Parathyroid adenoma (tissue), 2 donors: ENCODE measurements at regions not wholly inside any gene's neighbourhood (a gene's known extent, or its start where the extent isn't known, plus 50 kb on each side); places are given as distances from the start of the nearest gene placed in this dataset.

Source experiments
- H2AFZ ChIP-seq: fragments of 300-600 bp; sonication (generic); one replicate; pipeline ENCODE4 v1.7.0; 2017; ENCODE audit warnings: antibody characterized with exemption, mild to moderate bottlenecking
- H3K27ac ChIP-seq: fragments of 300-600 bp; sonication (generic); one replicate; pipeline ENCODE4 v1.7.0; 2017
- H3K27me3 ChIP-seq: fragments of 300-600 bp; sonication (generic); one replicate; pipeline ENCODE4 v1.7.0; 2017; ENCODE audit warnings: low read length; ENCODE audit not compliant: control insufficient read depth, insufficient read depth
- H3K36me3 ChIP-seq: fragments of 300-600 bp; sonication (generic); one replicate; pipeline ENCODE4 v1.7.0; 2017; ENCODE audit warnings: low read length; ENCODE audit not compliant: control insufficient read depth, insufficient read depth
- H3K4me1 ChIP-seq: fragments of 300-600 bp; sonication (generic); one replicate; pipeline ENCODE4 v1.7.0; 2017; ENCODE audit warnings: control low read depth
- H3K4me2 ChIP-seq: fragments of 300-600 bp; sonication (generic); one replicate; pipeline ENCODE4 v1.7.0; 2017; ENCODE audit warnings: low read length
- H3K4me3 ChIP-seq: fragments of 300-600 bp; sonication (generic); one replicate; pipeline ENCODE4 v1.7.0; 2017; ENCODE audit warnings: low read depth, low read length
- H3K79me2 ChIP-seq: fragments of 300-600 bp; sonication (generic); one replicate; pipeline ENCODE4 v1.7.0; 2017; ENCODE audit warnings: control low read depth
- H3K9ac ChIP-seq: fragments of 300-600 bp; sonication (generic); one replicate; pipeline ENCODE4 v1.7.0; 2017; ENCODE audit warnings: mild to moderate bottlenecking
- H3K9me3 ChIP-seq: fragments of 300-600 bp; sonication (generic); one replicate; pipeline ENCODE4 v1.7.0; 2017; ENCODE audit warnings: low read length; ENCODE audit not compliant: control insufficient read depth
- CTCF ChIP-seq: fragments of 300-600 bp; sonication (generic); IDR thresholded peaks from one replicate; pipeline ENCODE4 v1.7.0; 2017; ENCODE audit warnings: antibody characterized with exemption, mild to moderate bottlenecking
- donor health status: primary hyperparathyroidism.

- Histone ChIP-seq H3K36me3 (no peaks in the 10 kb centered on the region), H3K4me3 (no peak overlapping the region), H3K79me2 (no peaks in the 10 kb centered on the region), H3K27ac (no peak overlapping the region), H3K4me1 (no peaks in the 10 kb centered on the region), H3K27me3 (no peaks in the 10 kb centered on the region), H3K4me2 (no peak overlapping the region), H3K9me3 (no peaks in the 10 kb centered on the region), H2AFZ (no peak overlapping the region), H3K9ac (no peak overlapping the region)
- TF ChIP-seq CTCF, result no peak
Observed at GRCh38 chr18:60577457-60577856, 204.9 kb upstream of the MC4R start.

- Histone ChIP-seq H3K4me1 (no peaks in the 10 kb centered on the region), H3K36me3 (no peaks in the 10 kb centered on the region), H3K27ac (no peak overlapping the region), H3K9ac (no peak overlapping the region), H3K4me2 (no peak overlapping the region), H3K27me3 (no peaks in the 10 kb centered on the region), H2AFZ (no peak overlapping the region), H3K4me3 (no peak overlapping the region), H3K9me3 (no peaks in the 10 kb centered on the region), H3K79me2 (no peaks in the 10 kb centered on the region)
- TF ChIP-seq CTCF, result no peak
Observed at GRCh38 chr18:60585670-60586069, 213.1 kb upstream of the MC4R start.

- no peak overlapping the region for H3K27ac ChIP-seq
- H3K79me2 ChIP-seq, result no peaks in the 10 kb centered on the region
- no peaks in the 10 kb centered on the region for H3K27me3 ChIP-seq
- no peak overlapping the region for H3K4me2 ChIP-seq
- H3K9me3 ChIP-seq, result no peaks in the 10 kb centered on the region
- H3K36me3 ChIP-seq, result no peaks in the 10 kb centered on the region
- no peaks in the 10 kb centered on the region for H3K4me1 ChIP-seq
- H3K9ac ChIP-seq, result no peak overlapping the region
- no peak overlapping the region for H2AFZ ChIP-seq
- H3K4me3 ChIP-seq, result no peak overlapping the region
- TF ChIP-seq CTCF, result no peak
Observed at GRCh38 chr18:60593249-60593648, 220.7 kb upstream of the MC4R start.

- Histone ChIP-seq H3K4me1 (no peaks in the 10 kb centered on the region), H2AFZ (no peak overlapping the region), H3K27me3 (no peaks in the 10 kb centered on the region), H3K79me2 (no peaks in the 10 kb centered on the region), H3K36me3 (no peaks in the 10 kb centered on the region), H3K9ac (no peak overlapping the region), H3K4me2 (no peak overlapping the region), H3K9me3 (no peaks in the 10 kb centered on the region), H3K27ac (no peak overlapping the region), H3K4me3 (no peak overlapping the region)
- TF ChIP-seq CTCF, result no peak
Observed at GRCh38 chr18:60596928-60597327, 224.4 kb upstream of the MC4R start.

GRCh38 chr18:60599267-60599666 lies 226.7 kb upstream of the MC4R start:
- Histone ChIP-seq H2AFZ (no peak overlapping the region), H3K4me3 (no peak overlapping the region), H3K79me2 (no peaks in the 10 kb centered on the region), H3K27ac (no peak overlapping the region), H3K4me1 (no peaks in the 10 kb centered on the region), H3K9me3 (no peaks in the 10 kb centered on the region), H3K36me3 (no peaks in the 10 kb centered on the region), H3K4me2 (no peak overlapping the region), H3K9ac (no peak overlapping the region), H3K27me3 (no peaks in the 10 kb centered on the region)
- no peak for TF ChIP-seq CTCF
